ENCODE measurements at regions not wholly inside any gene's neighbourhood (a gene's known extent, or its start where the extent isn't known, plus 50 kb on each side); places are given as distances from the start of the nearest gene placed in this dataset.
"Not testable (repeated sequence)": the region's sequence is repeated elsewhere in the genome, so short reads cannot be mapped to it uniquely, and the experiment has no call there.

- Histone ChIP-seq H3K4me2 (no peak overlapping the region), H3K4me1 (peaks cover 5% of the 10 kb centered on the region), H4K20me1 (no peaks in the 10 kb centered on the region), H3K9ac (no peak overlapping the region), H3K27me3 (no peaks in the 10 kb centered on the region), H3K9me3 (peaks cover 19% of the 10 kb centered on the region), H3K27ac (no peak overlapping the region), H3K4me3 (no peak overlapping the region), H3K36me3 (no peaks in the 10 kb centered on the region)
- TF ChIP-seq Cebpa-rat (IDR thresholded peaks at IDR 0.05), result no peak
Measured at GRCh38 chr6:28598757-28599686, 73.3 kb downstream of the GPX5 start.

DNA sequence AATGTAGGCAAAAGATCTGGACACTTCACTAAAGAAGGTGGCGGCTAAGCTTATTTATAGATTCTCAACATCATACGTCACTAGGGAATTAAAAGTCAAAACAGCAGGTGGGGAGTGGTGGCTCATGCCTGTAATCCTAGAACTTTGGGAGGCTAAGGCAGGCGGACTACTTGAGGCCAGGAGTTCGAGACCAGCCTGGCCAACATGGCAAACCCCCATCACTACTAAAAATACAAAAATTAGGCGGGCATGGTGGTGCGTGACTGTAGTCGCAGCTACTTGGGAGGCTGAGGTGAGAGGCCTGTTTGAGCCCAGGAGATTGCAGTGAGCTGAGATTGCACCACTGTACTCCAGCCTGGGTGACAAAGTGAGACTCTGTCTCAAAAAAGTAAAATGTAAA, 74.6 kb downstream of the GPX5 start:
- H3K4me2 ChIP-seq, result peak overlapping the region; percentile 30; the same call in 1 of the 2 replicates
- no peak overlapping the region for H3K27ac ChIP-seq
- H3K36me3 ChIP-seq, result no peaks in the 10 kb centered on the region
- H3K9ac ChIP-seq, result no peak overlapping the region
- H3K9me3 ChIP-seq, result peaks cover 19% of the 10 kb centered on the region
- no peak overlapping the region for H3K4me3 ChIP-seq
- no peak for TF ChIP-seq Cebpa-rat (IDR thresholded peaks at IDR 0.05)
- no peaks in the 10 kb centered on the region for H3K27me3 ChIP-seq
- peaks cover 9% of the 10 kb centered on the region for H3K4me1 ChIP-seq
- no peaks in the 10 kb centered on the region for H4K20me1 ChIP-seq

- Histone ChIP-seq H3K4me3 (no peak overlapping the region), H4K20me1 (no peaks in the 10 kb centered on the region), H3K27me3 (no peaks in the 10 kb centered on the region), H3K4me1 (peaks cover 39% of the 10 kb centered on the region), H3K9me3 (peaks cover 10% of the 10 kb centered on the region), H3K36me3 (no peaks in the 10 kb centered on the region), H3K4me2 (no peak overlapping the region), H3K9ac (no peak overlapping the region), H3K27ac (no peak overlapping the region)
- no peak for TF ChIP-seq Cebpa-rat (IDR thresholded peaks at IDR 0.05)
Measured at GRCh38 chr6:28603891-28604290, 78.2 kb downstream of the GPX5 start.

GRCh38 chr6:28606424-28607391, 81.0 kb downstream of the GPX5 start:
- H3K4me3 ChIP-seq, result peak overlapping the region; percentile 62
- peak overlapping the region; percentile 80 for H3K27ac ChIP-seq

GRCh38 chr6:28607990-28608389, 82.3 kb downstream of the GPX5 start:
- no peaks in the 10 kb centered on the region for H4K20me1 ChIP-seq
- H3K4me3 ChIP-seq, result no peak overlapping the region
- no peaks in the 10 kb centered on the region for H3K36me3 ChIP-seq
- no peaks in the 10 kb centered on the region for H3K9me3 ChIP-seq
- no peak overlapping the region for H3K9ac ChIP-seq
- H3K27me3 ChIP-seq, result no peaks in the 10 kb centered on the region
- no peak overlapping the region for H3K27ac ChIP-seq
- peak overlapping the region; percentile 72 for H3K4me2 ChIP-seq
- TF ChIP-seq Cebpa-rat (IDR thresholded peaks at IDR 0.05), result no peak
- peaks cover 35% of the 10 kb centered on the region for H3K4me1 ChIP-seq

More at GRCh38 chr6:28606424-28607391, 81.0 kb downstream of the GPX5 start:
- no peak for TF ChIP-seq Cebpa-rat (IDR thresholded peaks at IDR 0.05)
- H3K4me2 ChIP-seq, result peak overlapping the region; percentile 72
- peak overlapping the region; percentile 76 for H3K9ac ChIP-seq
- peaks cover 35% of the 10 kb centered on the region for H3K4me1 ChIP-seq
- H3K36me3 ChIP-seq, result no peaks in the 10 kb centered on the region
- H4K20me1 ChIP-seq, result no peaks in the 10 kb centered on the region
- no peaks in the 10 kb centered on the region for H3K9me3 ChIP-seq
- no peaks in the 10 kb centered on the region for H3K27me3 ChIP-seq

- Histone ChIP-seq H3K36me3 (no peaks in the 10 kb centered on the region), H3K9ac (no peak overlapping the region), H3K9me3 (no peaks in the 10 kb centered on the region), H3K4me2 (no peak overlapping the region), H4K20me1 (no peaks in the 10 kb centered on the region), H3K4me3 (no peak overlapping the region), H3K4me1 (peaks cover 35% of the 10 kb centered on the region), H3K27ac (no peak overlapping the region), H3K27me3 (no peaks in the 10 kb centered on the region)
- no peak for TF ChIP-seq Cebpa-rat (IDR thresholded peaks at IDR 0.05)
Measured at GRCh38 chr6:28609672-28610071, 84.0 kb downstream of the GPX5 start.

GRCh38 chr6:28615616-28615954, 89.9 kb downstream of the GPX5 start:
- Histone ChIP-seq H3K36me3 (no peaks in the 10 kb centered on the region), H3K27ac (no peak overlapping the region)

GRCh38 chr6:28615955-28616747, 90.5 kb downstream of the GPX5 start:
- H3K9me3 ChIP-seq, result peaks cover 8% of the 10 kb centered on the region
- no peak overlapping the region for H3K9ac ChIP-seq
- no peak overlapping the region for H3K4me3 ChIP-seq
- H3K4me1 ChIP-seq, result peaks cover 16% of the 10 kb centered on the region
- no peaks in the 10 kb centered on the region for H3K36me3 ChIP-seq
- H3K4me2 ChIP-seq, result no peak overlapping the region
- H3K27ac ChIP-seq, result no peak overlapping the region
- no peaks in the 10 kb centered on the region for H4K20me1 ChIP-seq
- no peaks in the 10 kb centered on the region; the same call in 1 of the 2 replicates for H3K27me3 ChIP-seq
- TF ChIP-seq Cebpa-rat (IDR thresholded peaks at IDR 0.05), result no peak

More at GRCh38 chr6:28615616-28615954, 89.9 kb downstream of the GPX5 start:
- TF ChIP-seq Cebpa-rat (IDR thresholded peaks at IDR 0.05), result no peak
- Histone ChIP-seq H3K4me3 (no peak overlapping the region), H3K9me3 (peaks cover 8% of the 10 kb centered on the region), H3K4me2 (no peak overlapping the region), H4K20me1 (no peaks in the 10 kb centered on the region), H3K4me1 (peaks cover 16% of the 10 kb centered on the region), H3K9ac (no peak overlapping the region), H3K27me3 (no peaks in the 10 kb centered on the region)

- H3K27ac ChIP-seq, result no peak overlapping the region
- peaks cover 8% of the 10 kb centered on the region for H3K9me3 ChIP-seq
- no peaks in the 10 kb centered on the region; the same call in 1 of the 2 replicates for H3K27me3 ChIP-seq
- no peak overlapping the region for H3K9ac ChIP-seq
- H3K4me3 ChIP-seq, result no peak overlapping the region
- TF ChIP-seq Cebpa-rat (IDR thresholded peaks at IDR 0.05), result no peak
- H4K20me1 ChIP-seq, result no peaks in the 10 kb centered on the region
- H3K4me1 ChIP-seq, result peaks cover 16% of the 10 kb centered on the region
- peak overlapping the region; percentile 58 for H3K4me2 ChIP-seq
- H3K36me3 ChIP-seq, result no peaks in the 10 kb centered on the region
Measured at GRCh38 chr6:28618898-28619555, 93.3 kb downstream of the GPX5 start.

GRCh38 chr6:28621268-28621667, 95.6 kb downstream of the GPX5 start:
- not testable (repeated sequence) for H3K9ac ChIP-seq, H3K4me3 ChIP-seq, H3K27me3 ChIP-seq, H3K36me3 ChIP-seq, H3K9me3 ChIP-seq, H4K20me1 ChIP-seq, H3K27ac ChIP-seq, H3K4me2 ChIP-seq
- peaks cover 16% of the 10 kb centered on the region for H3K4me1 ChIP-seq

DNA sequence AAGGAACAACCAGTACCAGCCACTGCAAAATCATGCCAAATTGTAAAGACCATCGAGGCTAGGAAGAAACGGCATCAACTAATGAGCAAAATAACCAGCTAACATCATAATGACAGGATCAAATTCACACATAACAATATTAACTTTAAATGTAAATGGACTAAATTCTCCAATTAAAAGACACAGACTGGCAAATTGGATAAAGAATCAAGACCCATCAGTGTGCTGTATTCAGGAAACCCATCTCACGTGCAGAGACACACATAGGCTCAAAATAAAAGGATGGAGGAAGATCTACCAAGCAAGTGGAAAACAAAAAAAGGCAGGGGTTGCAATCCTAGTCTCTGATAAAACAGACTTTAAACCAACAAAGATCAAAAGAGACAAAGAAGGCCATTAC, 97.6 kb downstream of the GPX5 start:
- H3K9ac ChIP-seq, H4K20me1 ChIP-seq, H3K4me2 ChIP-seq, H3K27ac ChIP-seq, H3K27me3 ChIP-seq, H3K4me3 ChIP-seq, H3K9me3 ChIP-seq, H3K36me3 ChIP-seq: not testable (repeated sequence)
- peaks cover 14% of the 10 kb centered on the region for H3K4me1 ChIP-seq

GRCh38 chr6:28626386-28626785, 100.7 kb downstream of the GPX5 start:
- H4K20me1 ChIP-seq, H3K27me3 ChIP-seq, H3K36me3 ChIP-seq, H3K9me3 ChIP-seq, H3K4me2 ChIP-seq, H3K27ac ChIP-seq, H3K4me3 ChIP-seq, H3K9ac ChIP-seq, H3K4me1 ChIP-seq: not testable (repeated sequence)

All from BLaER1 (cell line).